ENCODE measurements at regions not wholly inside any gene's neighbourhood (a gene's known extent, or its start where the extent isn't known, plus 50 kb on each side); places are given as distances from the start of the nearest gene placed in this dataset.

DNA sequence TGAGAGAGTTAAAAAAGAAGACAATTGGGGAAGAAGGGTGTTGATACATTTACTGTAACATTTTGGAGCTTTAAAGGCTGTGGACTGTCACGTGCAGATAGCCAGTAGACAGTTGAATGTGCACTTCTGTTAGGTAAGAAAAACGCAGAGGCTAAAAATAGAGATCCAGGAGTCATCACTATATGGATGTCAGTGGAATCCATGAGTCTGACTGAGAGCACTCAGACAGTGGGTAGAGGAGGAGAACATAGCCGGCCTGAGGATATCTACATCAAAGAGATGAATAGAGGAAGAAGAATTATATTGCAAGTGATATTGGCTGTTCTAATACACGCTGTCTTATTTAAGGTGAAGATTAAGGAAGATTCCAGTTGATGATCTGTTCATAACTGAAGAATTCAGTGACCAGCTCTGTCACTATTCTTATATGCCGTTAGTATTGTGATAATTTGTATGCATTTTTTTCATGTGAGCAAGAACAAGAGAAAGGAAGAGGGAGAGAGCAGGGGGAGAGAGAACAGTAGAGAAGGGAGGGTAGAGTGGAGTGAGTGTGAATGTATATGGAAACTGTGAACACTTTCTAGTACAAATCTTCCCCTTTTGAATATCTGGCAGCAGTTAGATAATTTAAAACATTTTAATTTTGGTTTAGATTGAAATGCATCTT, 344.8 kb downstream of the CHRM3 start:
- Histone ChIP-seq H4K91ac (replicated peaks; ENCODE audit: insufficient read length, low read length) (no peak overlapping the region), H3K9me3 (ENCODE audit: insufficient read depth in 2 of 2, low read depth in 1 of 2, low read length in 1 of 2) (no peaks in the 10 kb centered on the region), H3K27me3 (replicated peaks in 1 of 4; ENCODE audit: control insufficient read depth in 3 of 4, extremely low read depth in 1 of 4, insufficient read depth in 3 of 4, low read length in 3 of 4) (no peaks in the 10 kb centered on the region), H2AFZ (ENCODE audit: low read length) (no peak overlapping the region), H3K56ac (replicated peaks; ENCODE audit: insufficient read length, low read depth, low read length) (no peak overlapping the region), H3K36me3 (ENCODE audit: control insufficient read depth in 2 of 4, insufficient read depth in 4 of 4, low read length in 3 of 4) (no peaks in the 10 kb centered on the region), H2BK5ac (ENCODE audit: low read depth, low read length) (no peak overlapping the region), H2AK5ac (ENCODE audit: low read depth, low read length) (no peak overlapping the region), H2BK20ac (ENCODE audit: low read length) (no peak overlapping the region), H3K27ac (ENCODE audit: low read depth, low read length) (no peak overlapping the region), H3K18ac (ENCODE audit: extremely low read depth, low read length) (no peak overlapping the region), H2BK12ac (ENCODE audit: low read depth, low read length) (no peak overlapping the region), H4K8ac (ENCODE audit: extremely low read depth, insufficient read depth, low read length) (no peak overlapping the region), H2BK120ac (replicated peaks; ENCODE audit: low read depth, low read length) (no peak overlapping the region), H3K4me3 (ENCODE audit: extremely low read depth in 1 of 4, insufficient read depth in 2 of 4, low read depth in 3 of 4, low read length in 4 of 4) (no peak overlapping the region), H4K5ac (ENCODE audit: insufficient read length, low read depth, low read length) (no peak overlapping the region), H3K79me2 (ENCODE audit: control insufficient read depth in 1 of 2, insufficient read depth in 2 of 2, low read length in 2 of 2) (no peaks in the 10 kb centered on the region), H3K4ac (replicated peaks; ENCODE audit: insufficient read length, low read depth, low read length) (no peak overlapping the region), H2BK15ac (ENCODE audit: low read length) (no peak overlapping the region), H3K23me2 (ENCODE audit: low read depth, low read length) (no peaks in the 10 kb centered on the region), H3K4me1 (replicated peaks in 1 of 4; ENCODE audit: control insufficient read depth in 3 of 4, insufficient read depth in 4 of 4, low read length in 3 of 4) (no peaks in the 10 kb centered on the region), H3K79me1 (ENCODE audit: low read depth, low read length) (no peaks in the 10 kb centered on the region), H3K23ac (ENCODE audit: insufficient read length) (no peak overlapping the region), H4K20me1 (replicated peaks in 1 of 2; ENCODE audit: control insufficient read depth in 1 of 2, insufficient read depth in 2 of 2, low read length in 2 of 2) (no peaks in the 10 kb centered on the region), H3K14ac (ENCODE audit: insufficient read length) (no peak overlapping the region), H3K9ac (replicated peaks in 1 of 4; ENCODE audit: extremely low read depth in 1 of 4, low read depth in 3 of 4, low read length in 3 of 4) (no peak overlapping the region), H3K4me2 (ENCODE audit: insufficient read depth in 1 of 2, low read depth in 2 of 2, low read length in 2 of 2) (no peak overlapping the region)
- 91% methylated on average over 5 of the region's 5 CpGs; no CpG with 5 or more reads in 1 of the 2 experiments for WGBS, 2 experiments (ENCODE audit: extremely low coverage in 1 of 2, insufficient coverage in 1 of 2, insufficient read length in 1 of 2, insufficient replicate concordance in 2 of 2, low coverage in 1 of 2, low lambda C conversion rate in 2 of 2, missing lambda C conversion rate in 1 of 2)
- CTCF ChIA-PET (ENCODE audit: partially characterized antibody): no interaction called here
- DNase-seq (ENCODE audit: low read depth in 1 of 2, low spot score in 2 of 2): no peak
- POLR2A ChIA-PET (ENCODE audit: partially characterized antibody): no interaction called here
- FAIRE-seq: no peak
- TF ChIP-seq JUN (IDR thresholded peaks at IDR 0.05; ENCODE audit: low read depth, low read length) (no peak), RFX5 (IDR thresholded peaks at IDR 0.05; ENCODE audit: borderline replicate concordance, low read depth, low read length) (no peak), SIN3A (conservative IDR thresholded peaks at IDR 0.05 in 1 of 2, IDR thresholded peaks at IDR 0.05 in 1 of 2; ENCODE audit: low read depth in 1 of 2, low read length in 2 of 2) (no peak), SIX5 (IDR thresholded peaks at IDR 0.05; ENCODE audit: low read depth, low read length) (no peak), RXRA (IDR thresholded peaks at IDR 0.05; ENCODE audit: insufficient read depth, low read depth, low read length) (no peak), SP2 (IDR thresholded peaks at IDR 0.05; ENCODE audit: low read length) (no peak)

Measured in H1 (cell line).